ENCODE measurements at regions not wholly inside any gene's neighbourhood (a gene's known extent, or its start where the extent isn't known, plus 50 kb on each side); places are given as distances from the start of the nearest gene placed in this dataset.
"Not testable (repeated sequence)": the region's sequence is repeated elsewhere in the genome, so short reads cannot be mapped to it uniquely, and the experiment has no call there.

GRCh38 chr7:79778786-79779770, 325.6 kb upstream of the MAGI2 start:
- DNase-seq (ENCODE audit: low spot score) = no peak

- no peak for DNase-seq (ENCODE audit: low spot score)
Measured at GRCh38 chr7:79775911-79776310, 322.4 kb upstream of the MAGI2 start.

GRCh38 chr7:79774150-79774549, 320.7 kb upstream of the MAGI2 start:
- no peak for DNase-seq (ENCODE audit: low spot score)

- DNase-seq (ENCODE audit: low spot score) = no peak
Measured at GRCh38 chr7:79770970-79771369, 317.5 kb upstream of the MAGI2 start.

GRCh38 chr7:79770063-79770462, 316.6 kb upstream of the MAGI2 start:
- DNase-seq (ENCODE audit: low spot score) = no peak

GRCh38 chr7:79767876-79768560, 314.6 kb upstream of the MAGI2 start:
- not testable (repeated sequence) for DNase-seq (ENCODE audit: low spot score)

GRCh38 chr7:79767192-79767591, 313.7 kb upstream of the MAGI2 start:
- not testable (repeated sequence) for DNase-seq (ENCODE audit: low spot score)

GRCh38 chr7:79761876-79762429, 308.5 kb upstream of the MAGI2 start:
- DNase-seq (ENCODE audit: low spot score) = no peak

GRCh38 chr7:79750941-79751340, 297.5 kb upstream of the MAGI2 start:
- not testable (repeated sequence) for DNase-seq (ENCODE audit: low spot score)

- DNase-seq (ENCODE audit: low spot score) = no peak
Measured at GRCh38 chr7:79749856-79750255, 296.4 kb upstream of the MAGI2 start.

GRCh38 chr7:79741684-79742083, 288.2 kb upstream of the MAGI2 start:
- DNase-seq (ENCODE audit: low spot score) = no peak

GRCh38 chr7:79740076-79740475, 286.6 kb upstream of the MAGI2 start:
- no peak for DNase-seq (ENCODE audit: low spot score)

- not testable (repeated sequence) for DNase-seq (ENCODE audit: low spot score)
Measured at GRCh38 chr7:79739036-79739709, 285.7 kb upstream of the MAGI2 start.

- no peak for DNase-seq (ENCODE audit: low spot score)
Measured at GRCh38 chr7:79736418-79736817, 283.0 kb upstream of the MAGI2 start.

GRCh38 chr7:79735012-79735411, 281.5 kb upstream of the MAGI2 start:
- no peak for DNase-seq (ENCODE audit: low spot score)

- no peak for DNase-seq (ENCODE audit: low spot score)
Measured at GRCh38 chr7:79734181-79734580, 280.7 kb upstream of the MAGI2 start.

GRCh38 chr7:79732535-79732934, 279.1 kb upstream of the MAGI2 start:
- no peak for DNase-seq (ENCODE audit: low spot score)

- DNase-seq (ENCODE audit: low spot score) = no peak
Measured at GRCh38 chr7:79730971-79731370, 277.5 kb upstream of the MAGI2 start.

GRCh38 chr7:79723833-79724618, 270.6 kb upstream of the MAGI2 start:
- DNase-seq (ENCODE audit: low spot score) = no peak

GRCh38 chr7:79722217-79722616, 268.8 kb upstream of the MAGI2 start:
- no peak for DNase-seq (ENCODE audit: low spot score)

- DNase-seq (ENCODE audit: low spot score) = no peak
Measured at GRCh38 chr7:79719216-79719615, 265.7 kb upstream of the MAGI2 start.
